ENCODE measurements at regions not wholly inside any gene's neighbourhood (a gene's known extent, or its start where the extent isn't known, plus 50 kb on each side); places are given as distances from the start of the nearest gene placed in this dataset.
"Not testable (repeated sequence)": the region's sequence is repeated elsewhere in the genome, so short reads cannot be mapped to it uniquely, and the experiment has no call there.

DNA sequence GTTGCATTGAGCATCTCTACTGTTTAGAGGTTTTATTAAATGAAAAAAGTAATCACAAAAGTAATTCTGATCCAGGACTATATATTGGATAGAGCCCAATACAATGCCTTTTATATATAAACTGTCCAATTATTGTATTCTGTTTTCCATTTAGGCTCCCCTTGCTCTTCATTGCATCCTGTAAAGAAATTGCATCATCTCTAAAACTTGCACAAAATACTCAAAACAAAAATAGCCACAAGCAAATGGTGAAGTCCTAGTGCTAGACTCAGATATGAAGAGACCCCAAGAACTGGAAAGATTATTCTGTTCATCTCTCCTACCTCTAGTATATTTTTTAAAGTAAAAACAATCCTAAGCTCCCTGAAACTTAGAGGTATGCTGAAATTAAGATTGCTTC is 195.8 kb downstream of the NNT start:
- POLR2A ChIA-PET: no interaction called here
- ATAC-seq: no peak
- Histone ChIP-seq H3K4me1 (ENCODE audit: insufficient read depth, low read length) (no peaks in the 10 kb centered on the region), H3K4me2 (ENCODE audit: low read depth, low read length) (no peak overlapping the region), H3K9ac (ENCODE audit: insufficient read depth, low read depth, low read length) (no peak overlapping the region), H3K4me3 (replicated peaks in 1 of 3; ENCODE audit: insufficient read depth in 1 of 3, low read depth in 2 of 3, low read length in 3 of 3) (no peak overlapping the region), H2AFZ (ENCODE audit: low read length) (no peak overlapping the region), H3K27me3 (ENCODE audit: control insufficient read depth in 1 of 2, insufficient read depth in 2 of 2, low read length in 2 of 2) (no peaks in the 10 kb centered on the region), H3K36me3 (replicated peaks in 1 of 2; ENCODE audit: control insufficient read depth in 1 of 2, insufficient read depth in 2 of 2, low read length in 2 of 2) (no peaks in the 10 kb centered on the region), H3K9me3 (ENCODE audit: low read length) (no peaks in the 10 kb centered on the region), H3K79me2 (ENCODE audit: insufficient read depth, low read length) (no peaks in the 10 kb centered on the region), H4K20me1 (ENCODE audit: insufficient read depth, low read length) (no peaks in the 10 kb centered on the region), H3K27ac (ENCODE audit: extremely low read length, insufficient read depth, low read length) (no peak overlapping the region)
- CTCF ChIA-PET (ENCODE audit: low intra/inter-chr PET ratio, low total read pairs): no interaction called here
- DNase-seq (ENCODE audit: low spot score): no peak
- TF ChIP-seq, protein P1, sequence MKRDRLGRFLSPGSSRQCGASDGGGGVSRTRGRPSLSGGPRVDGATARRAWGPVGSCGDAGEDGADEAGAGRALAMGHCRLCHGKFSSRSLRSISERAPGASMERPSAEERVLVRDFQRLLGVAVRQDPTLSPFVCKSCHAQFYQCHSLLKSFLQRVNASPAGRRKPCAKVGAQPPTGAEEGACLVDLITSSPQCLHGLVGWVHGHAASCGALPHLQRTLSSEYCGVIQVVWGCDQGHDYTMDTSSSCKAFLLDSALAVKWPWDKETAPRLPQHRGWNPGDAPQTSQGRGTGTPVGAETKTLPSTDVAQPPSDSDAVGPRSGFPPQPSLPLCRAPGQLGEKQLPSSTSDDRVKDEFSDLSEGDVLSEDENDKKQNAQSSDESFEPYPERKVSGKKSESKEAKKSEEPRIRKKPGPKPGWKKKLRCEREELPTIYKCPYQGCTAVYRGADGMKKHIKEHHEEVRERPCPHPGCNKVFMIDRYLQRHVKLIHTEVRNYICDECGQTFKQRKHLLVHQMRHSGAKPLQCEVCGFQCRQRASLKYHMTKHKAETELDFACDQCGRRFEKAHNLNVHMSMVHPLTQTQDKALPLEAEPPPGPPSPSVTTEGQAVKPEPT (CRISPR knock-in tag; IDR thresholded peaks at IDR 0.05; ENCODE audit: low read depth): no peak
- TF ChIP-seq CEBPB (IDR thresholded peaks at IDR 0.05; ENCODE audit: borderline replicate concordance, low read depth, low read length): no peak
- no peak for TF ChIP-seq KMT2B (CRISPR knock-in tag; IDR thresholded peaks at IDR 0.05)
- no peak for TF ChIP-seq ZNF720 (CRISPR knock-in tag; IDR thresholded peaks at IDR 0.05)
- no peak for TF ChIP-seq JUNB (CRISPR knock-in tag; IDR thresholded peaks at IDR 0.05; ENCODE audit: borderline replicate concordance)
- TF ChIP-seq, protein P2, sequence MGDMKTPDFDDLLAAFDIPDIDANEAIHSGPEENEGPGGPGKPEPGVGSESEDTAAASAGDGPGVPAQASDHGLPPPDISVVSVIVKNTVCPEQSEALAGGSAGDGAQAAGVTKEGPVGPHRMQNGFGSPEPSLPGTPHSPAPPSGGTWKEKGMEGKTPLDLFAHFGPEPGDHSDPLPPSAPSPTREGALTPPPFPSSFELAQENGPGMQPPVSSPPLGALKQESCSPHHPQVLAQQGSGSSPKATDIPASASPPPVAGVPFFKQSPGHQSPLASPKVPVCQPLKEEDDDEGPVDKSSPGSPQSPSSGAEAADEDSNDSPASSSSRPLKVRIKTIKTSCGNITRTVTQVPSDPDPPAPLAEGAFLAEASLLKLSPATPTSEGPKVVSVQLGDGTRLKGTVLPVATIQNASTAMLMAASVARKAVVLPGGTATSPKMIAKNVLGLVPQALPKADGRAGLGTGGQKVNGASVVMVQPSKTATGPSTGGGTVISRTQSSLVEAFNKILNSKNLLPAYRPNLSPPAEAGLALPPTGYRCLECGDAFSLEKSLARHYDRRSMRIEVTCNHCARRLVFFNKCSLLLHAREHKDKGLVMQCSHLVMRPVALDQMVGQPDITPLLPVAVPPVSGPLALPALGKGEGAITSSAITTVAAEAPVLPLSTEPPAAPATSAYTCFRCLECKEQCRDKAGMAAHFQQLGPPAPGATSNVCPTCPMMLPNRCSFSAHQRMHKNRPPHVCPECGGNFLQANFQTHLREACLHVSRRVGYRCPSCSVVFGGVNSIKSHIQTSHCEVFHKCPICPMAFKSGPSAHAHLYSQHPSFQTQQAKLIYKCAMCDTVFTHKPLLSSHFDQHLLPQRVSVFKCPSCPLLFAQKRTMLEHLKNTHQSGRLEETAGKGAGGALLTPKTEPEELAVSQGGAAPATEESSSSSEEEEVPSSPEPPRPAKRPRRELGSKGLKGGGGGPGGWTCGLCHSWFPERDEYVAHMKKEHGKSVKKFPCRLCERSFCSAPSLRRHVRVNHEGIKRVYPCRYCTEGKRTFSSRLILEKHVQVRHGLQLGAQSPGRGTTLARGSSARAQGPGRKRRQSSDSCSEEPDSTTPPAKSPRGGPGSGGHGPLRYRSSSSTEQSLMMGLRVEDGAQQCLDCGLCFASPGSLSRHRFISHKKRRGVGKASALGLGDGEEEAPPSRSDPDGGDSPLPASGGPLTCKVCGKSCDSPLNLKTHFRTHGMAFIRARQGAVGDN (CRISPR knock-in tag; IDR thresholded peaks at IDR 0.05): no peak
- no peak for TF ChIP-seq BCL3 (CRISPR knock-in tag; IDR thresholded peaks at IDR 0.05)
- no peak for TF ChIP-seq MTF2 (CRISPR knock-in tag; IDR thresholded peaks at IDR 0.05; ENCODE audit: borderline replicate concordance)
- TF ChIP-seq ZNF83 (CRISPR knock-in tag; IDR thresholded peaks at IDR 0.05; ENCODE audit: borderline replicate concordance): no peak
- no peak for TF ChIP-seq SALL1 (CRISPR knock-in tag; IDR thresholded peaks at IDR 0.05)
- no peak for TF ChIP-seq NCOA1 (CRISPR knock-in tag; IDR thresholded peaks at IDR 0.05)
- FAIRE-seq: no peak
- intact Hi-C loops (cut with micrococcal nuclease; ENCODE audit: unreplicated experiment): no loop called here
- BruUV-seq (replicated peaks): no TSS peak
- in situ Hi-C loops (cut with HindIII; ENCODE audit: extremely low pct_ligation_motif_present, low pct_unique_long_range_greater_than_20kb): no loop called here

DNA sequence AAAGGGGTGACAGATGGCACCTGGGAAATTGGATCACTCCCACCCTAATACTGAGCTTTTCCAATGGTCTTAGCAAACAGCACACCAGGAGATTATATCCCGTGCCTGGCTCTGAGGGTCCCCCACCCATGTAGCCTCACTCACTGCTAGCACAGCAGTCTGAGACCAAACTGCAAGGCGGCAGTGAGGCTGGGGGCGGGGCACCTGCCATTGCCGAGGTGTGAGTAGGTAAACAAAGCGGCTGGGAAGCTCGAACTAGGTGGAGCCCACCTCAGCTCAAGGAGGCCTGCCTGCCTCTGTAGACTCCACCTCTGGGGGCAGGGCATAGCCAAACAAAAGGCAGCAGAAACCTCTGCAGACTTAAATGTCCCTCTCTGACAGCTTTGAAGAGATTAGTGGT is 188.9 kb downstream of the NNT start:
- ATAC-seq; H3K9me3 ChIP-seq (ENCODE audit: low read length); H4K20me1 ChIP-seq (ENCODE audit: insufficient read depth, low read length); H3K4me2 ChIP-seq (ENCODE audit: low read depth, low read length); H3K4me1 ChIP-seq (ENCODE audit: insufficient read depth, low read length); intact Hi-C loops (cut with micrococcal nuclease; ENCODE audit: unreplicated experiment); DNase-seq (ENCODE audit: low spot score); CTCF ChIA-PET (ENCODE audit: low intra/inter-chr PET ratio, low total read pairs); H3K27me3 ChIP-seq (ENCODE audit: control insufficient read depth in 1 of 2, insufficient read depth in 2 of 2, low read length in 2 of 2); H3K4me3 ChIP-seq (replicated peaks in 1 of 3; ENCODE audit: insufficient read depth in 1 of 3, low read depth in 2 of 3, low read length in 3 of 3); H3K9ac ChIP-seq (ENCODE audit: insufficient read depth, low read depth, low read length); H3K36me3 ChIP-seq (replicated peaks in 1 of 2; ENCODE audit: control insufficient read depth in 1 of 2, insufficient read depth in 2 of 2, low read length in 2 of 2); H3K79me2 ChIP-seq (ENCODE audit: insufficient read depth, low read length); in situ Hi-C loops (cut with HindIII; ENCODE audit: extremely low pct_ligation_motif_present, low pct_unique_long_range_greater_than_20kb); BruUV-seq (replicated peaks); H3K27ac ChIP-seq (ENCODE audit: extremely low read length, insufficient read depth, low read length); FAIRE-seq; H2AFZ ChIP-seq (ENCODE audit: low read length); POLR2A ChIA-PET: not testable (repeated sequence)
- no CpG with 5 or more reads among the region's 6 CpGs for WGBS (ENCODE audit: low lambda C conversion rate)

All from HepG2 (cell line).